ENCODE measurements at regions not wholly inside any gene's neighbourhood (a gene's known extent, or its start where the extent isn't known, plus 50 kb on each side); places are given as distances from the start of the nearest gene placed in this dataset.

DNA sequence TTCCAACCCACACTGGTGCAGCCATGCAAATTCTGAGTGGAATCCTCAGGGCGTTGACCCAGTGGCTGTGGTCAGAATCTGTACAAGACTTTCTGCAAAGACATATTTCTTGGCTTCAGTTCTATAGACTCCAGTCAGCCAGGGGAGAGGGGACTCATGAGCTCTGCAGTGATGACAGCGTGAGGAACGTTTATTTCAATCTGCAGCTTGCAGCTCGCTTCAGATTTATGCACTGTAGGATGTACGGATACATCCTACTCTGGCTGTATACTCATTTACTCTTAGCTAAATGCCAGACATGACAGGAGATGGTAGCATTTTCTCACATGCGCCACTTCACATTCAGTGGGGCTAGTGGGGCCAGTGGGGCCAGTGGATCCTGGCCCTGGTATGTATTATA lies 276.1 kb downstream of the FGF9 start:
- FAIRE-seq (no peak), DNase-seq (ENCODE audit: low read depth in 1 of 2, low spot score in 2 of 2) (no peak)
- Histone ChIP-seq H3K14ac (ENCODE audit: insufficient read length) (no peak overlapping the region), H4K20me1 (replicated peaks in 1 of 2; ENCODE audit: control insufficient read depth in 1 of 2, insufficient read depth in 2 of 2, low read length in 2 of 2) (no peaks in the 10 kb centered on the region), H2BK120ac (replicated peaks; ENCODE audit: low read depth, low read length) (no peak overlapping the region), H3K4ac (replicated peaks; ENCODE audit: insufficient read length, low read depth, low read length) (no peak overlapping the region), H2BK15ac (ENCODE audit: low read length) (no peak overlapping the region), H4K5ac (ENCODE audit: insufficient read length, low read depth, low read length) (no peak overlapping the region), H3K79me1 (ENCODE audit: low read depth, low read length) (no peaks in the 10 kb centered on the region), H3K79me2 (ENCODE audit: control insufficient read depth in 1 of 2, insufficient read depth in 2 of 2, low read length in 2 of 2) (no peaks in the 10 kb centered on the region), H2BK5ac (ENCODE audit: low read depth, low read length) (no peak overlapping the region), H3K36me3 (ENCODE audit: control insufficient read depth in 2 of 4, insufficient read depth in 4 of 4, low read length in 3 of 4) (no peaks in the 10 kb centered on the region), H3K4me3 (ENCODE audit: extremely low read depth in 1 of 4, insufficient read depth in 2 of 4, low read depth in 3 of 4, low read length in 4 of 4) (no peak overlapping the region), H3K27ac (ENCODE audit: low read depth, low read length) (no peak overlapping the region), H3K9me3 (ENCODE audit: insufficient read depth in 2 of 2, low read depth in 1 of 2, low read length in 1 of 2) (peaks cover 29 to 40% of the 10 kb centered on the region in 2 experiments), H4K8ac (ENCODE audit: extremely low read depth, insufficient read depth, low read length) (no peak overlapping the region), H3K4me1 (replicated peaks in 1 of 4; ENCODE audit: control insufficient read depth in 3 of 4, insufficient read depth in 4 of 4, low read length in 3 of 4) (no peaks in the 10 kb centered on the region; a peak in 1 of 7 replicates), H3K18ac (ENCODE audit: extremely low read depth, low read length) (no peak overlapping the region), H3K4me2 (ENCODE audit: insufficient read depth in 1 of 2, low read depth in 2 of 2, low read length in 2 of 2) (no peak overlapping the region), H2BK20ac (ENCODE audit: low read length) (no peak overlapping the region), H4K91ac (replicated peaks; ENCODE audit: insufficient read length, low read length) (no peak overlapping the region), H3K27me3 (replicated peaks in 1 of 4; ENCODE audit: control insufficient read depth in 3 of 4, extremely low read depth in 1 of 4, insufficient read depth in 3 of 4, low read length in 3 of 4) (no peaks in the 10 kb centered on the region), H3K56ac (replicated peaks; ENCODE audit: insufficient read length, low read depth, low read length) (no peak overlapping the region), H2BK12ac (ENCODE audit: low read depth, low read length) (no peak overlapping the region), H2AFZ (ENCODE audit: low read length) (no peak overlapping the region), H3K9ac (replicated peaks in 1 of 4; ENCODE audit: extremely low read depth in 1 of 4, low read depth in 3 of 4, low read length in 3 of 4) (no peak overlapping the region), H3K23me2 (ENCODE audit: low read depth, low read length) (no peaks in the 10 kb centered on the region), H3K23ac (ENCODE audit: insufficient read length) (no peak overlapping the region), H2AK5ac (ENCODE audit: low read depth, low read length) (no peak overlapping the region)
- ChIA-PET POLR2A (ENCODE audit: partially characterized antibody) (interaction anchor here (0.6 to 1.3 kb wide), 3 partner anchors 13 to 29 kb away, joined by 3 read pairs; no protein-coding TSS in a partner anchor), CTCF (ENCODE audit: partially characterized antibody) (interaction anchor here (1.0 kb wide), 1 partner anchor 19 kb away, joined by 3 read pairs; no protein-coding TSS in a partner anchor)
- 94% methylated on average over 6 of the region's 6 CpGs; no CpG with 5 or more reads in 1 of the 2 experiments for WGBS, 2 experiments (ENCODE audit: extremely low coverage in 1 of 2, insufficient coverage in 1 of 2, insufficient read length in 1 of 2, insufficient replicate concordance in 2 of 2, low coverage in 1 of 2, low lambda C conversion rate in 2 of 2, missing lambda C conversion rate in 1 of 2)
- no peak for TF ChIP-seq SP2 (IDR thresholded peaks at IDR 0.05; ENCODE audit: low read length)
